Spleen (tissue), 11 donors: ENCODE measurements at regions not wholly inside any gene's neighbourhood (a gene's known extent, or its start where the extent isn't known, plus 50 kb on each side); places are given as distances from the start of the nearest gene placed in this dataset.

Experiments
- DNase-seq: peaks from one replicate; pipeline ENCODE4 v3.0.0-alpha.2; 2020
- H3K27ac ChIP-seq, 8 donors: fragments of 200-600 bp; sonication (generic) in 7 of 8; 1 replicate in 4 of 8; 2 replicates in 4 of 8; pipeline versions ENCODE4 v1.5.0 to v1.8.0; 2016 to 2021; ENCODE audit warnings: inconsistent platforms in 4 of 8, mild to moderate bottlenecking in 4 of 8, moderate library complexity in 1 of 8
- H3K27me3 ChIP-seq, 7 donors: fragments of 200-600 bp; sonication (generic) in 6 of 7; replicated peaks in 1 of 7; 1 replicate in 4 of 7; 2 replicates in 3 of 7; pipeline versions ENCODE4 v1.5.0 to v1.8.0; 2016 to 2021; ENCODE audit warnings: inconsistent platforms in 3 of 7, mild to moderate bottlenecking in 1 of 7
- H3K36me3 ChIP-seq, 6 donors: fragments of 200-600 bp; sonication (generic) in 5 of 6; 1 replicate in 4 of 6; 2 replicates in 2 of 6; pipeline versions ENCODE4 v1.5.0 to v1.8.0; 2016 to 2021; ENCODE audit warnings: inconsistent platforms in 2 of 6
- H3K4me1 ChIP-seq, 6 donors: fragments of 200-600 bp; sonication (generic) in 5 of 6; 1 replicate in 3 of 6; 2 replicates in 3 of 6; pipeline versions ENCODE4 v1.5.0 to v1.8.0; 2016 to 2021; ENCODE audit warnings: inconsistent platforms in 3 of 6
- H3K4me3 ChIP-seq, 8 donors: fragments of 200-600 bp; sonication (generic) in 7 of 8; 1 replicate in 4 of 8; 2 replicates in 4 of 8; pipeline versions ENCODE4 v1.5.0 to v1.8.0; 2016 to 2021; ENCODE audit warnings: inconsistent platforms in 4 of 8, mild to moderate bottlenecking in 4 of 8, moderate library complexity in 2 of 8
- H3K9me3 ChIP-seq, 8 donors: fragments of 200-600 bp; sonication (generic) in 7 of 8; 1 replicate in 4 of 8; 2 replicates in 4 of 8; pipeline versions ENCODE4 v1.5.0 to v1.8.0; 2016 to 2021; ENCODE audit warnings: inconsistent platforms in 4 of 8
- CTCF ChIP-seq, 11 experiments: fragments of 200-600 bp in 7 of 11; fragments of 450-650 bp in 4 of 11; sonication (generic) in 4 of 11; IDR thresholded peaks in 8 of 11; conservative IDR thresholded peaks in 3 of 11; 1 replicate in 7 of 11; 2 replicates in 4 of 11; pipeline versions ENCODE4 v1.4.0 to v1.8.0; 2016 to 2021; ENCODE audit warnings: antibody characterized with exemption in 11 of 11, inconsistent platforms in 4 of 11, mild to moderate bottlenecking in 1 of 11
- POLR2A ChIP-seq, 3 donors: fragments of 450-650 bp; IDR thresholded peaks; one replicate each; pipeline ENCODE4 v1.5.1; 2017; ENCODE audit warnings: antibody characterized with exemption in 3 of 3, mild to moderate bottlenecking in 1 of 3
- POLR2AphosphoS5 ChIP-seq, 3 donors: sonication (generic); formaldehyde crosslinking; IDR thresholded peaks; one replicate each; pipeline ENCODE4 v1.5.1; 2017; ENCODE audit warnings: antibody characterized with exemption in 3 of 3
- WGBS, 5 donors: extraction: QIAGEN DNeasy Blood & Tissue Kit in 3 of 5; methylation state at CpG; one replicate each; pipeline versions ENCODE4 v1.1.5 to v1.1.7; 2013 to 2018; 5-methylcytosine and 5-hydroxymethylcytosine counted together
- intact Hi-C: fragments of 100-400 bp; cut with DNase I; formaldehyde crosslinking; loops from one replicate; pipeline ENCODE4 v1.15.0; 2023; ENCODE audit warnings: low total_unique reads
- donor health status: healthy with polysubstance abuse.
- donor health status: DM: no; HTN: no; CAD: no; lungs with moderate emphysema.
- donor health status: DM: no; HTN: no; CAD: no.
- donor health status: Bipolar disorder and iron deficiency.
- donor health status: healthy.
- donor health status: DM: no; HTN: no; CAD: no.
- donor health status: DM: yes; HTN: yes; CAD: no.

GRCh38 chr9:6126377-6126776, 89.2 kb upstream of the IL33 start:
- no peak for TF ChIP-seq POLR2AphosphoS5 (IDR thresholded peaks at IDR 0.05)
- TF ChIP-seq CTCF (IDR thresholded peaks at IDR 0.05 in 8 of 11, conservative IDR thresholded peaks at IDR 0.05 in 3 of 11), result no peak
- TF ChIP-seq POLR2A (IDR thresholded peaks at IDR 0.05), result no peak
- Histone ChIP-seq H3K4me3 (no peak overlapping the region), H3K36me3 (no peaks in the 10 kb centered on the region), H3K9me3 (no peaks in the 10 kb centered on the region), H3K27me3 (peaks cover 0 to 8% (median 0%) of the 10 kb centered on the region in 7 donors), H3K4me1 (no peaks in the 10 kb centered on the region), H3K27ac (no peak overlapping the region)
- no peak for DNase-seq
- intact Hi-C loops, result no loop called here
- WGBS, 5 donors, result 92 to 97% (median 93%) methylated on average over 3 of the region's 3 CpGs

DNA sequence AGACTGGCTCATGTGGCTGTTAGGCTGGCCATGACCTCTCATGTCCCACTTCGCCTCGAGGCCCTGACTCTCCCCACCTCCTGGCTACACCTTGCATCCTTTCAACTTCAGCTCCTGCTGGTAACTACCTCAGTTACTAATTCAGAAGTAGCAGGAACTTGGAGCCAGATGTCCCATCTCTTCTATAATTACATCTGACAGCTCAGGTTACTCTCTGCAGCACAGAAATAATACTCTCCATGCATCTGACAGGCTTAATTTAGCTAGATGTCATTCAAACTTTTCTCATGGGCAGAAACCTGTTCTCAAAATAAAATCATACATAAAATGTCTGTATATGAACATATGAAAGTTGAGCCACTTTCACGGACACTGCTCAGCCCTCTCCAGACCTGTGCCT, 92.2 kb upstream of the IL33 start:
- H3K9me3 ChIP-seq, result no peaks in the 10 kb centered on the region
- no peaks in the 10 kb centered on the region for H3K4me1 ChIP-seq
- 37 to 73% (median 49%) methylated on average over 3 of the region's 3 CpGs for WGBS, 5 donors
- H3K36me3 ChIP-seq, result no peaks in the 10 kb centered on the region
- intact Hi-C loops, result no loop called here
- TF ChIP-seq POLR2AphosphoS5 (IDR thresholded peaks at IDR 0.05), result no peak
- TF ChIP-seq POLR2A (IDR thresholded peaks at IDR 0.05), result no peak
- TF ChIP-seq CTCF (IDR thresholded peaks at IDR 0.05 in 8 of 11, conservative IDR thresholded peaks at IDR 0.05 in 3 of 11), result no peak
- no peak overlapping the region for H3K4me3 ChIP-seq
- H3K27ac ChIP-seq, result no peak overlapping the region
- no peak for DNase-seq
- H3K27me3 ChIP-seq, result peaks cover 0 to 8% (median 0%) of the 10 kb centered on the region in 7 donors

- no peak for DNase-seq
- peaks cover 0 to 8% (median 0%) of the 10 kb centered on the region in 7 donors for H3K27me3 ChIP-seq
- H3K4me3 ChIP-seq, result no peak overlapping the region
- TF ChIP-seq CTCF (IDR thresholded peaks at IDR 0.05 in 8 of 11, conservative IDR thresholded peaks at IDR 0.05 in 3 of 11) (no peak), POLR2A (IDR thresholded peaks at IDR 0.05) (no peak), POLR2AphosphoS5 (IDR thresholded peaks at IDR 0.05) (no peak)
- H3K36me3 ChIP-seq, result no peaks in the 10 kb centered on the region
- 71 to 100% (median 77%) methylated on average over 1 of the region's 1 CpG for WGBS, 5 donors
- intact Hi-C loops, result no loop called here
- no peaks in the 10 kb centered on the region for H3K9me3 ChIP-seq
- no peak overlapping the region for H3K27ac ChIP-seq
- H3K4me1 ChIP-seq, result no peaks in the 10 kb centered on the region
Measured at GRCh38 chr9:6121707-6122106, 93.9 kb upstream of the IL33 start.

DNA sequence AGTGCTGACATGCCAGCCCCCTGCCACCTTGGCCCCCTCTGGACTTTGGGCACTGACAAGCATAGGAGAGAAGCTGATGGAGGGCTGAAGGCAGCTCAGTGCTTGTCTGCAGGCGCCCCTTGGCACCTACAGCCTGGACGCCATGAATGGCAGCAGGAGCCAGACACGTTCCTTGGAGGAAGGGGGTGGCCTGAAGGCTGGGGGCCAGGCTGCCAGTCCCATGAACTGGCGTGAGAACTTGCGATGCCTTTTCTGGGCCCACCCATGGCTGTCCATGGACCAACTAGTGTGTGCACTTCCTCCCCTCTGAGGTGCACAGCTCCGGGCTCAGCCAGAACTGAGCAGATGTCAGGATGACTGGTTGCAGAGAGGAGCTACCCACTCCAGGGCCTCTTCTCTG, 99.0 kb upstream of the RANBP6 start:
- TF ChIP-seq POLR2A (IDR thresholded peaks at IDR 0.05), result no peak
- TF ChIP-seq POLR2AphosphoS5 (IDR thresholded peaks at IDR 0.05), result no peak
- TF ChIP-seq CTCF (IDR thresholded peaks at IDR 0.05 in 8 of 11, conservative IDR thresholded peaks at IDR 0.05 in 3 of 11), result no peak
- no peak for DNase-seq
- Histone ChIP-seq H3K36me3 (no peaks in the 10 kb centered on the region), H3K27ac (no peak overlapping the region), H3K27me3 (no peaks in the 10 kb centered on the region), H3K4me3 (no peak overlapping the region), H3K9me3 (no peaks in the 10 kb centered on the region), H3K4me1 (no peaks in the 10 kb centered on the region)
- 91 to 100% (median 92%) methylated on average over 4 to 6 of the region's 6 CpGs for WGBS, 5 donors
- intact Hi-C loops, result no loop called here
